ENCODE measurements at regions not wholly inside any gene's neighbourhood (a gene's known extent, or its start where the extent isn't known, plus 50 kb on each side); places are given as distances from the start of the nearest gene placed in this dataset.

DNA sequence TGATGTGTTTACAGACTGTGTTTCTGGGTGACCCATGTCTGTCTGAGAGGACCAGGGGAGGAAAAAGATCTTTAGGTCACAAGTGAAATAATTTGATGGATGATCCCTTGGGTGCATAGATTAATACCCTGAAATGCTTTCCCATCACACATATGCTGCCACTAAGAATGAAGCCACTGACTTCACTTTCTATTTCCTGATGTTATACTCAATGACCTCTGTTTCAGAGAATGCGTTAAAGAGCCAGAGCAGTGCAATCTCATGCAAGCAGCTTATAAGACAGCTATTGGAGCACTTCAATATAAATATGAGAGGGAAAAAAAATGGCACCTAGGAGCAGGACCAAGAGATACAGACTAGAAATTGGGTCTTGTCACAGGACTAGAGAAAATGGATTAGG lies 133.7 kb downstream of the KLHL28 start (continued):
- TF ChIP-seq, protein P1, sequence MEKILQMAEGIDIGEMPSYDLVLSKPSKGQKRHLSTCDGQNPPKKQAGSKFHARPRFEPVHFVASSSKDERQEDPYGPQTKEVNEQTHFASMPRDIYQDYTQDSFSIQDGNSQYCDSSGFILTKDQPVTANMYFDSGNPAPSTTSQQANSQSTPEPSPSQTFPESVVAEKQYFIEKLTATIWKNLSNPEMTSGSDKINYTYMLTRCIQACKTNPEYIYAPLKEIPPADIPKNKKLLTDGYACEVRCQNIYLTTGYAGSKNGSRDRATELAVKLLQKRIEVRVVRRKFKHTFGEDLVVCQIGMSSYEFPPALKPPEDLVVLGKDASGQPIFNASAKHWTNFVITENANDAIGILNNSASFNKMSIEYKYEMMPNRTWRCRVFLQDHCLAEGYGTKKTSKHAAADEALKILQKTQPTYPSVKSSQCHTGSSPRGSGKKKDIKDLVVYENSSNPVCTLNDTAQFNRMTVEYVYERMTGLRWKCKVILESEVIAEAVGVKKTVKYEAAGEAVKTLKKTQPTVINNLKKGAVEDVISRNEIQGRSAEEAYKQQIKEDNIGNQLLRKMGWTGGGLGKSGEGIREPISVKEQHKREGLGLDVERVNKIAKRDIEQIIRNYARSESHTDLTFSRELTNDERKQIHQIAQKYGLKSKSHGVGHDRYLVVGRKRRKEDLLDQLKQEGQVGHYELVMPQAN (IDR thresholded peaks at IDR 0.05; ENCODE audit: borderline replicate concordance) = no peak

DNA sequence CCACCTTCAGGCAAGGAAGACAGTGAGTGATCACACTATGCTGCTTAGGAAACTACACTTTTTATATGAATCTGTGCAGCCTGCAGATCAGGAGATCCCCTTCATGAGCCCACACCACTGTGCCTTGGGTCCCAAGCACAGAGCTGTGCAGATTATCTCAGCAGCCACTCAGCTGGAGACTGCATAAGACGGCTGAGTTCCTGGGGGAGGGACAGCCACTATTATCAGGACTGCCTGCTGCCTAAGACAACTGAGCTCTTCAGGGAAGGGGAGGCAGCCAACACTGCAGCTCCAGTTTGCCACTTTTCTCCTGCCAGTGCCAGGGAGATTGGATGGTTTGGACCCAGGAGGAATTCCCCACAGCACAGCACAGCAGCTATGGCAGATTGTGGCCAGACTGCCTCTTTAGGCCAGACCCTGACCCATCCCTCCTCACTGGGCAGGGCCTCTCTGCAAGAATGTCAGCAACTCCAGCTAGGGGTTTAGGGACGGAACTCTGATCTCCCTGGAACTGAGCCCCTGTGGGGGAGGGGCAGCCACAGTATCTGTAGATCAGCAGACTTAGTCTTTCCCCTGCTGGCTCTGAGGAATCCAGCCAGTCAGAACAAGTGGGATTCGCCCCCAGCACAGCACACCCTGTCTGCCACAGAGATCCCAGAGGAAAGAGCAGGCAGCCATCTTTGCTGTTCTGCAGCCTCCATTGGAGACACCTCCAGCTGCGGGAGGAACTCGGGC lies 141.3 kb downstream of the KLHL28 start:
- Histone ChIP-seq H3K9me1 (ENCODE audit: control insufficient read depth, insufficient read depth, low read length) (no peaks in the 10 kb centered on the region), H4K20me1 (replicated peaks; ENCODE audit: control insufficient read depth, insufficient read depth, low read length) (no peaks in the 10 kb centered on the region), H3K4me3 (no peak overlapping the region), H3K4me2 (ENCODE audit: insufficient read depth, low read length) (no peak overlapping the region), H3K79me2 (ENCODE audit: control insufficient read depth, insufficient read depth, low read length) (no peaks in the 10 kb centered on the region), H3K4me1 (replicated peaks in 1 of 2; ENCODE audit: control insufficient read depth in 2 of 2, insufficient read depth in 2 of 2, low read length in 2 of 2) (no peaks in the 10 kb centered on the region), H3K27ac (ENCODE audit: extremely low read depth, low read depth, low read length) (no peak overlapping the region), H3K9ac (ENCODE audit: insufficient read depth in 1 of 2, low read depth in 2 of 2, low read length in 2 of 2) (no peak overlapping the region), H2AFZ (ENCODE audit: low read depth, low read length) (no peak overlapping the region), H3K27me3 (ENCODE audit: control insufficient read depth in 2 of 2, insufficient read depth in 2 of 2, low read length in 2 of 2) (no peaks in the 10 kb centered on the region), H3K36me3 (ENCODE audit: control insufficient read depth, insufficient read depth, low read length) (no peaks in the 10 kb centered on the region), H3K9me3 (replicated peaks; ENCODE audit: control insufficient read depth, insufficient read depth, low read depth, low read length) (no peaks in the 10 kb centered on the region)
- DNase-seq (ENCODE audit: extremely low read depth in 1 of 4, low spot score in 3 of 4) (no peak), FAIRE-seq (no peak), ATAC-seq (no peak)
- in situ Hi-C loops (cut with MboI) (no loop called here), intact Hi-C loops (cut with micrococcal nuclease) (no loop called here)
- TF ChIP-seq, protein P2, sequence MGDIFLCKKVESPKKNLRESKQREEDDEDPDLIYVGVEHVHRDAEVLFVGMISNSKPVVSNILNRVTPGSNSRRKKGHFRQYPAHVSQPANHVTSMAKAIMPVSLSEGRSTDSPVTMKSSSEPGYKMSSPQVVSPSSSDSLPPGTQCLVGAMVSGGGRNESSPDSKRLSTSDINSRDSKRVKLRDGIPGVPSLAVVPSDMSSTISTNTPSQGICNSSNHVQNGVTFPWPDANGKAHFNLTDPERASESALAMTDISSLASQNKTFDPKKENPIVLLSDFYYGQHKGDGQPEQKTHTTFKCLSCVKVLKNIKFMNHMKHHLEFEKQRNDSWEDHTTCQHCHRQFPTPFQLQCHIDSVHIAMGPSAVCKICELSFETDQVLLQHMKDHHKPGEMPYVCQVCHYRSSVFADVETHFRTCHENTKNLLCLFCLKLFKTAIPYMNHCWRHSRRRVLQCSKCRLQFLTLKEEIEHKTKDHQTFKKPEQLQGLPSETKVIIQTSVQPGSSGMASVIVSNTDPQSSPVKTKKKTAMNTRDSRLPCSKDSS (IDR thresholded peaks at IDR 0.05; ENCODE audit: low read depth, partially characterized antibody) = no peak
- TF ChIP-seq ZC3H8 (IDR thresholded peaks at IDR 0.05) (no peak), KLF6 (CRISPR knock-in tag; IDR thresholded peaks at IDR 0.05; ENCODE audit: borderline replicate concordance) (no peak), RAD21 (CRISPR knock-in tag; conservative IDR thresholded peaks at IDR 0.05 in 1 of 2, IDR thresholded peaks at IDR 0.05 in 1 of 2) (no peak), LCOR (CRISPR knock-in tag; IDR thresholded peaks at IDR 0.05) (no peak), RBM22 (IDR thresholded peaks at IDR 0.05; ENCODE audit: low read depth, low read length, poor library complexity, severe bottlenecking) (no peak), ZNF24 (IDR thresholded peaks at IDR 0.05) (no peak)
- TF ChIP-seq, protein P3, sequence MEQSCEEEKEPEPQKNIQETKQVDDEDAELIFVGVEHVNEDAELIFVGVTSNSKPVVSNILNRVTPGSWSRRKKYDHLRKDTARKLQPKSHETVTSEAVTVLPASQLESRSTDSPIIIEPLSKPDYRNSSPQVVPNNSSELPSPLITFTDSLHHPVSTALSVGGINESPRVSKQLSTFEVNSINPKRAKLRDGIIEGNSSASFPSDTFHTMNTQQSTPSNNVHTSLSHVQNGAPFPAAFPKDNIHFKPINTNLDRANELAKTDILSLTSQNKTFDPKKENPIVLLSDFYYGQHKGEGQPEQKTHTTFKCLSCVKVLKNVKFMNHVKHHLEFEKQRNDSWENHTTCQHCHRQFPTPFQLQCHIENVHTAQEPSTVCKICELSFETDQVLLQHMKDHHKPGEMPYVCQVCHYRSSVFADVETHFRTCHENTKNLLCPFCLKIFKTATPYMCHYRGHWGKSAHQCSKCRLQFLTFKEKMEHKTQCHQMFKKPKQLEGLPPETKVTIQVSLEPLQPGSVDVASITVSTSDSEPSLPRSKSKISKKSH (CRISPR knock-in tag; IDR thresholded peaks at IDR 0.05) = no peak
- TF ChIP-seq, protein P4, sequence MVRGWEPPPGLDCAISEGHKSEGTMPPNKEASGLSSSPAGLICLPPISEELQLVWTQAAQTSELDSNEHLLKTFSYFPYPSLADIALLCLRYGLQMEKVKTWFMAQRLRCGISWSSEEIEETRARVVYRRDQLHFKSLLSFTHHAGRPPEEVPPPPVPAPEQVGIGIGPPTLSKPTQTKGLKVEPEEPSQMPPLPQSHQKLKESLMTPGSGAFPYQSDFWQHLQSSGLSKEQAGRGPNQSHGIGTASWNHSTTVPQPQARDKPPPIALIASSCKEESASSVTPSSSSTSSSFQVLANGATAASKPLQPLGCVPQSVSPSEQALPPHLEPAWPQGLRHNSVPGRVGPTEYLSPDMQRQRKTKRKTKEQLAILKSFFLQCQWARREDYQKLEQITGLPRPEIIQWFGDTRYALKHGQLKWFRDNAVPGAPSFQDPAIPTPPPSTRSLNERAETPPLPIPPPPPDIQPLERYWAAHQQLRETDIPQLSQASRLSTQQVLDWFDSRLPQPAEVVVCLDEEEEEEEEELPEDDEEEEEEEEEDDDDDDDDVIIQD (CRISPR knock-in tag; IDR thresholded peaks at IDR 0.05) = no peak
- no TSS peak for BruUV-seq (replicated peaks)
- 0% methylated on average over 3 of the region's 5 CpGs for WGBS (ENCODE audit: insufficient coverage, low coverage, missing lambda C conversion rate)
- ChIA-PET POLR2A (no interaction called here), CTCF (ENCODE audit: low intra/inter-chr PET ratio) (no interaction called here)

Data from K562 (cell line).